Testis (tissue), 2 donors: ENCODE measurements at regions not wholly inside any gene's neighbourhood (a gene's known extent, or its start where the extent isn't known, plus 50 kb on each side); places are given as distances from the start of the nearest gene placed in this dataset.

ENCODE experiments used
- DNase-seq: peaks from one replicate; pipeline ENCODE4 v3.0.0-alpha.2; 2019
- H3K27ac ChIP-seq, 2 donors: fragments of 200-600 bp; sonication (generic); one replicate each; pipeline ENCODE4 v1.5.1; 2019
- H3K27me3 ChIP-seq: fragments of 200-600 bp; sonication (generic); one replicate; pipeline ENCODE4 v1.5.1; 2019
- H3K36me3 ChIP-seq: fragments of 200-600 bp; sonication (generic); one replicate; pipeline ENCODE4 v1.5.1; 2017; ENCODE audit warnings: low read depth; ENCODE audit errors: missing control alignments
- H3K4me1 ChIP-seq: fragments of 200-600 bp; sonication (generic); one replicate; pipeline ENCODE4 v1.5.1; 2019
- H3K4me3 ChIP-seq, 2 donors: fragments of 200-600 bp; sonication (generic); one replicate each; pipeline ENCODE4 v1.5.1; 2017 to 2019
- H3K9me3 ChIP-seq: fragments of 200-600 bp; sonication (generic); one replicate; pipeline ENCODE4 v1.5.1; 2017
- POLR2A ChIP-seq: fragments of 450-650 bp; IDR thresholded peaks from one replicate; pipeline ENCODE4 v1.6.1; 2017; ENCODE audit warnings: antibody characterized with exemption, mild to moderate bottlenecking, moderate library complexity
- WGBS, 2 donors: methylation state at CpG; one replicate each; pipeline ENCODE4 v1.1.5; 2018; 5-methylcytosine and 5-hydroxymethylcytosine counted together
- intact Hi-C: fragments of 100-400 bp; cut with DNase I; formaldehyde crosslinking; loops from one replicate; pipeline ENCODE4 v1.15.1; 2023; ENCODE audit warnings: low total_unique reads
- TF ChIP-seq, protein P1 (sequence below), 3 experiments: fragments of 450-650 bp in 2 of 3; fragments of 200-600 bp in 1 of 3; sonication (generic) in 1 of 3; IDR thresholded peaks; one replicate each; pipeline ENCODE4 v1.5.1; 2016 to 2019; ENCODE audit warnings: antibody characterized with exemption in 3 of 3, mild to moderate bottlenecking in 2 of 3, moderate library complexity in 1 of 3

GRCh38 chr2:121095257-121096080, 189.5 kb downstream of the TFCP2L1 start:
- intact Hi-C loops = no loop called here
- H3K27ac ChIP-seq = no peak overlapping the region
- DNase-seq = peak; percentile 78
- 43 to 53% methylated on average over 17 to 19 of the region's 19 CpGs for WGBS, 2 donors
- no peaks in the 10 kb centered on the region for H3K36me3 ChIP-seq
- H3K4me3 ChIP-seq = no peak overlapping the region
- TF ChIP-seq, protein P1, sequence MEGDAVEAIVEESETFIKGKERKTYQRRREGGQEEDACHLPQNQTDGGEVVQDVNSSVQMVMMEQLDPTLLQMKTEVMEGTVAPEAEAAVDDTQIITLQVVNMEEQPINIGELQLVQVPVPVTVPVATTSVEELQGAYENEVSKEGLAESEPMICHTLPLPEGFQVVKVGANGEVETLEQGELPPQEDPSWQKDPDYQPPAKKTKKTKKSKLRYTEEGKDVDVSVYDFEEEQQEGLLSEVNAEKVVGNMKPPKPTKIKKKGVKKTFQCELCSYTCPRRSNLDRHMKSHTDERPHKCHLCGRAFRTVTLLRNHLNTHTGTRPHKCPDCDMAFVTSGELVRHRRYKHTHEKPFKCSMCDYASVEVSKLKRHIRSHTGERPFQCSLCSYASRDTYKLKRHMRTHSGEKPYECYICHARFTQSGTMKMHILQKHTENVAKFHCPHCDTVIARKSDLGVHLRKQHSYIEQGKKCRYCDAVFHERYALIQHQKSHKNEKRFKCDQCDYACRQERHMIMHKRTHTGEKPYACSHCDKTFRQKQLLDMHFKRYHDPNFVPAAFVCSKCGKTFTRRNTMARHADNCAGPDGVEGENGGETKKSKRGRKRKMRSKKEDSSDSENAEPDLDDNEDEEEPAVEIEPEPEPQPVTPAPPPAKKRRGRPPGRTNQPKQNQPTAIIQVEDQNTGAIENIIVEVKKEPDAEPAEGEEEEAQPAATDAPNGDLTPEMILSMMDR (IDR thresholded peaks at IDR 0.05) = peak; percentile 47 to 73 (median 63)
- no peak for TF ChIP-seq POLR2A
- H3K4me1 ChIP-seq = no peaks in the 10 kb centered on the region
- H3K9me3 ChIP-seq = no peaks in the 10 kb centered on the region
- no peaks in the 10 kb centered on the region for H3K27me3 ChIP-seq

- H3K4me3 ChIP-seq = no peak overlapping the region
- intact Hi-C loops = no loop called here
- WGBS, 2 donors = 87 to 91% methylated on average over 4 to 5 of the region's 5 CpGs
- no peak for DNase-seq
- H3K9me3 ChIP-seq = no peaks in the 10 kb centered on the region
- no peaks in the 10 kb centered on the region for H3K4me1 ChIP-seq
- no peak overlapping the region for H3K27ac ChIP-seq
- no peaks in the 10 kb centered on the region for H3K36me3 ChIP-seq
- no peaks in the 10 kb centered on the region for H3K27me3 ChIP-seq
- TF ChIP-seq, protein P1 (IDR thresholded peaks at IDR 0.05) = no peak
- no peak for TF ChIP-seq POLR2A
These were observed 188.4 kb downstream of the TFCP2L1 start for GRCh38 chr2:121096611-121097010.

DNA sequence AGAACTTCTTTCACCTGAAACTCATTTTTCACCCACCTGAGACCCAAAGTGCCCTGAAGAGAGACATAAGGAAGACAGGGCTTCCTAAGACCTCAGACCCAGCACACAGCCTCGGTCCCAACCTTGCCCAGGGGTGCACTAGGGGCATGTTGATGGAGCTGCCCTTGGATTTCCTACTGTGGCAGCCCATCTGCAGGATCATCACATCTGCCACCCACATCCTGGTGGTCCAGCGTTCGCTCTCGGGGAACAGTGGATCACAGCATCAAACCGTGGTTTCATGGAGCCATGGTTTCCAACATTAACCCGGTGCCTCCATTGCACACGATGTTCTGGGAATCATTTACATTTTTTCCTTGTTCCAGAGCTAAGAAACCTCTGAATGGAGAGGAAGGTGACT, 186.4 kb downstream of the TFCP2L1 start:
- DNase-seq = no peak
- Histone ChIP-seq H3K27ac (no peak overlapping the region), H3K9me3 (no peaks in the 10 kb centered on the region), H3K27me3 (no peaks in the 10 kb centered on the region), H3K4me3 (no peak overlapping the region), H3K36me3 (no peaks in the 10 kb centered on the region), H3K4me1 (no peaks in the 10 kb centered on the region)
- 89 to 94% methylated on average over 7 of the region's 7 CpGs for WGBS, 2 donors
- intact Hi-C loops = no loop called here
- TF ChIP-seq, protein P1 (IDR thresholded peaks at IDR 0.05) = no peak
- TF ChIP-seq POLR2A = no peak

GRCh38 chr2:121099329-121100290, 185.4 kb downstream of the TFCP2L1 start:
- H3K9me3 ChIP-seq = no peaks in the 10 kb centered on the region
- H3K4me3 ChIP-seq = no peak overlapping the region
- no peak for TF ChIP-seq POLR2A
- TF ChIP-seq, protein P1 (IDR thresholded peaks at IDR 0.05) = peak in 1 of 3 experiments; percentile 36
- H3K27ac ChIP-seq = no peak overlapping the region
- H3K4me1 ChIP-seq = no peaks in the 10 kb centered on the region
- WGBS, 2 donors = 65 to 80% methylated on average over 8 of the region's 8 CpGs
- intact Hi-C loops = no loop called here
- H3K36me3 ChIP-seq = no peaks in the 10 kb centered on the region
- DNase-seq = peak; percentile 45
- H3K27me3 ChIP-seq = no peaks in the 10 kb centered on the region
